B cell (primary cell): ENCODE measurements at regions not wholly inside any gene's neighbourhood (a gene's known extent, or its start where the extent isn't known, plus 50 kb on each side); places are given as distances from the start of the nearest gene placed in this dataset.
"Not testable (repeated sequence)": the region's sequence is repeated elsewhere in the genome, so short reads cannot be mapped to it uniquely, and the experiment has no call there.

ENCODE experiments used
- ATAC-seq: fragments of 200-7000 bp; cut with Tn5 transposase; one replicate; pipeline ENCODE4 v1.10.0; 2021; ENCODE audit warnings: low read depth, mild to moderate bottlenecking, moderate number of reproducible peaks, moderate library complexity
- CTCF ChIA-PET: fragments of 350-600 bp; sonication (Branson Sonifier 250); formaldehyde crosslinking; loops from one replicate; lab custom pipeline; 2021; ENCODE audit warnings: antibody characterized with exemption, inconsistent platforms; lab: Charles Lee
- POLR2A ChIA-PET: fragments of 350-600 bp; sonication (Branson Sonifier 250); formaldehyde crosslinking; loops from one replicate; lab custom pipeline; 2021; ENCODE audit warnings: antibody characterized with exemption; lab: Charles Lee
- DNase-seq: peaks from one replicate; pipeline ENCODE4 v3.0.0; 2013
- H2AFZ ChIP-seq: 2 replicates; pipeline ENCODE4 v1.6.1; 2012; ENCODE audit warnings: mild to moderate bottlenecking, low read depth, low read length; ENCODE audit not compliant: insufficient read depth, poor library complexity, severe bottlenecking
- H3K27ac ChIP-seq, 2 donors: 1 replicate in 1 of 2; 2 replicates in 1 of 2; pipeline ENCODE4 v1.5.1; 2012 to 2013; ENCODE audit warnings: low read length in 2 of 2, mild to moderate bottlenecking in 2 of 2, moderate library complexity in 1 of 2
- H3K27me3 ChIP-seq, 4 experiments: fragments of 200-600 bp in 1 of 4; sonication (generic) in 1 of 4; replicated peaks in 1 of 4; 1 replicate in 2 of 4; 2 replicates in 2 of 4; pipeline versions ENCODE4 v1.6.1 to v1.7.0; 2013 to 2016; ENCODE audit warnings: low read length in 3 of 4, mild to moderate bottlenecking in 2 of 4, mixed read lengths in 1 of 4, moderate library complexity in 1 of 4; ENCODE audit not compliant: insufficient read depth in 4 of 4, control insufficient read depth in 3 of 4; ENCODE audit errors: control extremely low read depth in 1 of 4
- H3K36me3 ChIP-seq, 2 experiments: replicated peaks in 1 of 2; 1 replicate in 1 of 2; 2 replicates in 1 of 2; pipeline versions ENCODE4 v1.6.1 to v1.7.1; 2013; ENCODE audit warnings: low read length in 1 of 2; ENCODE audit not compliant: insufficient read depth in 2 of 2, control insufficient read depth in 1 of 2; ENCODE audit errors: control extremely low read depth in 1 of 2, extremely low read depth in 1 of 2
- H3K4me1 ChIP-seq, 2 donors: fragments of 200-600 bp in 1 of 2; sonication (generic) in 1 of 2; 1 replicate in 1 of 2; 2 replicates in 1 of 2; pipeline versions ENCODE4 v1.5.1 to v1.6.1; 2013 to 2017; ENCODE audit warnings: low read length in 2 of 2; ENCODE audit not compliant: control insufficient read depth in 2 of 2, insufficient read depth in 2 of 2
- H3K4me2 ChIP-seq: replicated peaks from 2 replicates; pipeline ENCODE3; 2012; ENCODE audit warnings: mild to moderate bottlenecking, low read depth, low read length; ENCODE audit not compliant: poor library complexity, severe bottlenecking
- H3K4me3 ChIP-seq, 5 experiments: fragments of 200-600 bp in 1 of 5; sonication (generic) in 1 of 5; 1 replicate in 3 of 5; 2 replicates in 2 of 5; pipeline versions ENCODE4 v1.5.1 to v1.7.0; 2011 to 2016; ENCODE audit warnings: low read length in 4 of 5, mild to moderate bottlenecking in 4 of 5, low read depth in 2 of 5, control low read depth in 1 of 5, moderate library complexity in 1 of 5; ENCODE audit not compliant: insufficient read depth in 1 of 5; ENCODE audit errors: control extremely low read depth in 1 of 5, extremely low read depth in 1 of 5
- H3K79me2 ChIP-seq: fragments of 200-600 bp; sonication (generic); one replicate; pipeline ENCODE4 v1.6.0; 2016; ENCODE audit warnings: low read length; ENCODE audit not compliant: control insufficient read depth, insufficient read depth
- H3K9ac ChIP-seq: fragments of 200-600 bp; sonication (generic); 2 replicates; pipeline ENCODE4 v1.6.1; 2017; ENCODE audit warnings: mild to moderate bottlenecking, low read length, moderate library complexity
- H3K9me3 ChIP-seq, 3 donors: one replicate each; pipeline versions ENCODE4 v1.6.1 to v1.7.1; 2013; ENCODE audit warnings: low read length in 2 of 3; ENCODE audit not compliant: control insufficient read depth in 2 of 3, insufficient read depth in 1 of 3; ENCODE audit errors: control extremely low read depth in 1 of 3
- H4K20me1 ChIP-seq: 2 replicates; pipeline ENCODE4 v1.6.0; 2012; ENCODE audit warnings: mild to moderate bottlenecking, low read length; ENCODE audit not compliant: insufficient read depth, control insufficient read depth, poor library complexity, severe bottlenecking
- H3K27ac Mint-ChIP-seq: one replicate; pipeline ENCODE4 v1.8.0; 2021; ENCODE audit warnings: mixed read lengths
- H3K27me3 Mint-ChIP-seq: one replicate; pipeline ENCODE4 v1.8.0; 2021; ENCODE audit warnings: mixed read lengths
- H3K4me1 Mint-ChIP-seq: one replicate; pipeline ENCODE4 v1.8.0; 2021; ENCODE audit warnings: mixed read lengths
- H3K4me3 Mint-ChIP-seq: one replicate; pipeline ENCODE4 v1.8.0; 2021; ENCODE audit warnings: mixed read lengths
- H3K9me3 Mint-ChIP-seq: one replicate; pipeline ENCODE4 v1.8.0; 2022; ENCODE audit warnings: mixed read lengths; ENCODE audit not compliant: insufficient read depth
- WGBS: methylation state at CpG from one replicate; pipeline ENCODE4 v1.1.5; 2013; ENCODE audit warnings: missing lambda C conversion rate; ENCODE audit not compliant: insufficient coverage; 5-methylcytosine and 5-hydroxymethylcytosine counted together
- intact Hi-C: fragments of 100-400 bp; cut with micrococcal nuclease; formaldehyde crosslinking; loops from one replicate; pipeline ENCODE4 v1.10.0; 2022

DNA sequence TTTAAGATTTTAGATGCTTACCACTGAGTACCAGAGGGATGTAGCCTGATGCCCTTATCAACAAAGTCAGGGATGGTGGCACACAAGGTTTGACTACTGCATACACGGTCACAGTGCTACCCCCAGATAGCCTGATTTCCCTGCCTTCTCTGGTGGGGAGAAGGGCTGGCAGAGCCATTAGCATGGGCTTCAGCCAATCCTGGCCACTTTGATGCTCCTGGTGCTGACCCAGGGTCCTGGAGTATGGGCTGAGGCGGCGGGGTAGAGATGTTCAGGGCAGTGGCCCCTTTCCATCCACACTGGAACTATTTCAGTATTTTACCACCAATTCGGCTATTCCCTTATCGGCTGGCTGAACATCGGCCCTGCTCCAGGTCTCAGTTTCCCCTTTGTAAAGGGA is 83.2 kb downstream of the POTEB3 start:
- H3K4me3 Mint-ChIP-seq, H3K4me3 ChIP-seq, H3K4me1 Mint-ChIP-seq, H3K27ac Mint-ChIP-seq, intact Hi-C loops, H3K4me1 ChIP-seq, H3K27ac ChIP-seq, H3K9ac ChIP-seq, CTCF ChIA-PET, H3K27me3 ChIP-seq, H3K79me2 ChIP-seq, POLR2A ChIA-PET, DNase-seq, H3K9me3 Mint-ChIP-seq, H3K9me3 ChIP-seq, H2AFZ ChIP-seq, ATAC-seq, H3K36me3 ChIP-seq, H3K4me2 ChIP-seq, H3K27me3 Mint-ChIP-seq, H4K20me1 ChIP-seq: not testable (repeated sequence)
- WGBS: 100% methylated on average over 1 of the region's 6 CpGs

DNA sequence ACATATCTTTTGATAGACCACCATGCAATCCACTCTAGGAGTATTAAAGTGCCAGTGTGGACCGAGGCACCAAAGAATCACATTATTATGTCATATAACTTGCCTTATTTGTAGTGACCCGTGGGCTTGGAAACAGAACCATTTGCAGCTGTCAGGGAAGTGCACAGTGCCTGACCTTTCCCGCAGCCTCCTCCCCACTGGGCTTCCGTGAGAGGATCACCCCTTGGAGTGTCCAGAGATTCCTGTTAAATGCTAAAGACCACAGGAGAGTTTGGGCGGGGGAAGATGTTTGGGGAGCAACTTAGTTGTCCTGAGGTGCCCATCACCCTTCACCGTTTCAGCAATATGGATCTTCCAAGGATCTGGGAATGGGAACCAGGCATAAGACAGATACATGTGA is 84.4 kb downstream of the POTEB3 start:
- H3K9ac ChIP-seq, H3K36me3 ChIP-seq, CTCF ChIA-PET, intact Hi-C loops, H2AFZ ChIP-seq, H4K20me1 ChIP-seq, H3K4me1 ChIP-seq, H3K27me3 Mint-ChIP-seq, POLR2A ChIA-PET, H3K4me3 ChIP-seq, H3K27ac Mint-ChIP-seq, H3K9me3 ChIP-seq, H3K9me3 Mint-ChIP-seq, ATAC-seq, H3K4me3 Mint-ChIP-seq, H3K27ac ChIP-seq, H3K4me2 ChIP-seq, H3K79me2 ChIP-seq, H3K4me1 Mint-ChIP-seq, H3K27me3 ChIP-seq, DNase-seq: not testable (repeated sequence)
- WGBS: 90% methylated on average over 2 of the region's 6 CpGs

DNA sequence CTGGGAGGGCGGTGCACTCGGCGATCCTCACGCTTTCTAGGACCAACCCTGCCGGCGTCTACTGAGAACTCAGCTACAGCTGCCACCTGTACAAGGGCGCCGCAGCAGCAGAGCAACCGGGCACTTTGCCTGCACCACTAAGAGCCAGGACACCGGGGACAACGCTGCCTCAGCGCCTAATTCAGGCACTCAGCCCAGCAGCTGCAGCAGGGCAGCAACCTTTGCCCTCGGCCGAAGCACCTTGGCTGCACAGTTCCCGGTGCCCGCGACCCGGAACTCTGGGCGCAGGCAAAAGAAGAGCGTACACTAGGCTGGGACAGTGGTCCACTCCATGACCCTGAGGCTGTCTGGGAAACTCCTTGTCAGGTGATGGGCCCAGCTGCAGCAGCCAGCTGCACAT is 85.7 kb downstream of the POTEB3 start:
- DNase-seq, H3K27ac Mint-ChIP-seq, H3K9me3 ChIP-seq, H3K36me3 ChIP-seq, H2AFZ ChIP-seq, H4K20me1 ChIP-seq, H3K4me1 Mint-ChIP-seq, intact Hi-C loops, CTCF ChIA-PET, H3K27me3 ChIP-seq, H3K9me3 Mint-ChIP-seq, H3K4me2 ChIP-seq, H3K27me3 Mint-ChIP-seq, H3K4me3 ChIP-seq, POLR2A ChIA-PET, H3K79me2 ChIP-seq, H3K4me3 Mint-ChIP-seq, H3K27ac ChIP-seq, ATAC-seq, H3K9ac ChIP-seq, H3K4me1 ChIP-seq: not testable (repeated sequence)
- no CpG with 5 or more reads among the region's 20 CpGs for WGBS

DNA sequence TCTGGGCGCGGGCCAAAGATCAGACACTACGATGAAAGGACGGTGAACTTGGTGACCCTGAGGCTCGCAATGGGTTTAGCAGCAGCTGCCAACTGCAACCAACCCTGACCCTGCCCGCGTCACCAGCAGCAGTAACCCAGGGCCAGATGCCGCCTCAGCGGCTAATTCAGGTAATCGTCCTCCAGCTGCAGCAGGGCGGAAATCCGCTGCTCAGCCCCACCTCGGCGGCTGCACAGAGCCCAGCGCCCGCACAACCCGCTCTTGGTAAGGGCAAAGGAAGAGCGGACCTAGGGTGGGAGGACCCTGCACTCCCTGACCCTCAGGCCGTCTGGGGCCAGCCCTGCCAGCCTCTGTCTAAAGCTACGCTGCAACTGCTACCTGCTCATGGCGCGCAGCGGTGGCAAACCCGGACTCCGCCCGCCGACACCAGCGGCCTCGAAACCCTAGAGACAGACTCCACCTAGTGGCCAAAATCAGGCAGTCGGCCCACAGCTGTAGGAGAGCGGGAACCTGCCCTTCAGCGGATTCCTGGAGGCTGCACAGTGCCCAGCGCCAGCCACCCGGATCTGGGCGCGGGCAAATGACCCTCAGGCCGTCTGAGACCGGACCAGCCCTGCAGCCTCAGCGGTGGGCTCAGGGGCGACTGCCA is 87.5 kb downstream of the POTEB3 start:
- intact Hi-C loops, H3K4me3 ChIP-seq, H3K27me3 ChIP-seq, H3K4me1 ChIP-seq, H3K36me3 ChIP-seq, H3K79me2 ChIP-seq, H3K27ac ChIP-seq, H3K27me3 Mint-ChIP-seq, H3K27ac Mint-ChIP-seq, H2AFZ ChIP-seq, H3K9me3 Mint-ChIP-seq, POLR2A ChIA-PET, H3K4me2 ChIP-seq, H4K20me1 ChIP-seq, H3K4me3 Mint-ChIP-seq, DNase-seq, H3K9me3 ChIP-seq, H3K4me1 Mint-ChIP-seq, H3K9ac ChIP-seq, CTCF ChIA-PET: not testable (repeated sequence)
- no CpG with 5 or more reads among the region's 40 CpGs for WGBS
- ATAC-seq: peak; percentile 21
